Renal pelvis (tissue), 1 donor: ENCODE measurements at regions not wholly inside any gene's neighbourhood (a gene's known extent, or its start where the extent isn't known, plus 50 kb on each side); places are given as distances from the start of the nearest gene placed in this dataset.
"Not testable (repeated sequence)": the region's sequence is repeated elsewhere in the genome, so short reads cannot be mapped to it uniquely, and the experiment has no call there.

Experiments
- DNase-seq: peaks from one replicate; pipeline ENCODE4 v3.0.0-alpha.2; 2013

- DNase-seq, result no peak
Observed at GRCh38 chr6:6812427-6812826, 223.9 kb downstream of the LY86 start.

- DNase-seq, result no peak
Observed at GRCh38 chr6:6815732-6816131, 227.2 kb downstream of the LY86 start.

DNA sequence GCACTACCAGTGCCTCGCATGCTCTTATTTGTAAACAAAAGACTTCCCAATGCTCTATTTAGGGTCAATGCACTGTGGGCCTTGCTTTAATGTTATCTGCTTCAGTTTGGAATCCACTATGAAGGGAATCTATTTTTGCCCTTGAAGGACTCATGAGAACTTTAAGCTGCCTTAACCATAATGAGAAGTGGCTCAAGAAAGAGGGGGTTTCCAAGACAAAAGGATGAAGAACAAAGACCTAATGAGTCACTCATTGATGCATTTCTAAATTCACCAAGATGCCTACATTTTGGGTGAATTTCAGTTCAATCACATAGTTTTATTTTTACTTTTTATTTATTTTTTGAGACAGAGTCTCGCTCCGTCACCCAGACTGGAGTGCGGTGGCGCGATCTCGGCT lies 228.2 kb downstream of the LY86 start:
- no peak for DNase-seq

DNA sequence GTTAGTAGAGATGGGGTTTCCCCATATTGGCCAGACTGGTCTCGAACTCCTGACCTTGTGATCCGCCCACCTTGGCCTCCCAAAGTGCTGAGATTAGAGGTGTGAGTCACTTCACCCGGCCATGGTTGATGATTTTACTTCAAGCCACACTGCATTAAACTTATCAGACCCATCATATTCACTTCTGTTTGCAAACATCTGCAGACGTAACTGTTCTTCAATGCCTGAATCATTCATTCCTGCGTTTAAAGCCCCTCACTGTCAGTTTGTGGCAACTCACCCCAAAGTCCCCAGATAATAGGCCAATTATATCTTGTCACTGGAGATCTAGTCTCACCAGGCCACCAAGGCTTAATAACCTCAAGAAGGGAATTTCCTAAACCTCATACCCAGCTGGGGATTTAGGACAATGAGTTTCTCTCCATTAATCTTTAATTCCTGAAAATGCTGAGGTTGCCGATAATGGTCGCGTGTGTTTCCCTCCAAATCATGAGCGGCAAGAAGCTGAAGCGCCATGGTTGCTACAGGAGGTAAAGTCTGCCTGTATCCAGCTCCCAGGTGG lies 229.6 kb downstream of the LY86 start:
- DNase-seq, result no peak

DNA sequence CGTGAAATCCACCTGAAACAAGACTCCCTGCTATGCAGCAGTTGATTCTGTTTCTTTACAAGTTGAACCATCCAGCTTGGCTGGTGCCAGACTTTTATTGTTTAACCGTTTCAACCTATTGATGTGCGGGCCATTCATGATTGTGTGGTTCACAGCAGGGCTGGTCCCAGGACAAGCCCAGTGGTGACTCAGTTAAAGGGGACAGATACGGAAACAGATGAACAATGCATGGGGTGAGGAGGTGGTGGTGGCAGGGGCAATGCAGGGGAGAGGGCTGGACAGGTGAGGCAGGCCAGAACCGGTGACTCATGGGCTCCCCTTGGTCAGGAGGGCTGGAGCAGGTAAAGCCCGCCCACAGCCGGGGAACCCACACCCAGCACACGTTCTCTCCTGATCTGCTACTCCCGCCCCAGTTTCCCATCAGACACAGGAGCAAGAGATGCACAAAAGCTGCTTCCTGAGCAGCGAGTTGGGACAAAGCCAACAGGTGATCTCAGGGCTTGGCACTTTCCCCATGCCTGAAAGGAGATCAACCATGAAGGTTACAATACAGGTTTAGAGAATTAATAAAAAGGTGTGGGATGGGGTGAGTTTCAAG lies 232.2 kb downstream of the LY86 start:
- DNase-seq, result peak; percentile 73

DNA sequence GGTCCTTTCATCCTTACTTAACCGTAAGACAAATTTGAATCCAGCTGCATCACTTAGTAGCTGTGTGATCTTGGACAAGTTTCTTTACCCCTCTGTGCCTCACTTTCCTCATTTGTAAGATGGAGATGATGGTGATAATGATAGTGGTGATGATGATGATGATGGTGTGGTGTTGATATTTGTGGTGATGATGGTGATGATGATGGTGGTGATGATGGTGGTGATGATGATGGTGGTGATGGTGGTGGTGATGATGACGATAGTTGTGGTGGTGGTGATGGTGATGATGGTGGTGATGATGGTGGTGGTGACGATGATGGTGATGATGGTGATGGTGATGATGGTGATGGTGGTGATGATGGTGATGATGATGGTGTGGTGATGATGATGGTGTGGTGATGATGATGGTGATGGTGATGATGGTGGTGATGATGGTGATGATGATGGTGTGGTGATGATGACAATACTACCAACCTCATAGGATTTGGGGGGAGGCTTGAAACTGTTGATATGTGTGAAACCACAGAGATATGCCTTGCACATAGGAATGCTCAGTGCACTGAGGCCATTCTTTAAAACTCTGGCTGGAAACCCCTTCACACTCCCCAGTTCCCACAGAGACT lies 233.2 kb downstream of the LY86 start:
- DNase-seq, result no peak

- DNase-seq, result no peak
Observed at GRCh38 chr6:6823030-6823429, 234.5 kb downstream of the LY86 start.

- DNase-seq, result no peak
Observed at GRCh38 chr6:6823568-6824224, 235.2 kb downstream of the LY86 start.

GRCh38 chr6:6824381-6824780 lies 235.9 kb downstream of the LY86 start:
- no peak for DNase-seq

GRCh38 chr6:6825193-6825784 lies 236.8 kb downstream of the LY86 start:
- DNase-seq, result no peak

DNA sequence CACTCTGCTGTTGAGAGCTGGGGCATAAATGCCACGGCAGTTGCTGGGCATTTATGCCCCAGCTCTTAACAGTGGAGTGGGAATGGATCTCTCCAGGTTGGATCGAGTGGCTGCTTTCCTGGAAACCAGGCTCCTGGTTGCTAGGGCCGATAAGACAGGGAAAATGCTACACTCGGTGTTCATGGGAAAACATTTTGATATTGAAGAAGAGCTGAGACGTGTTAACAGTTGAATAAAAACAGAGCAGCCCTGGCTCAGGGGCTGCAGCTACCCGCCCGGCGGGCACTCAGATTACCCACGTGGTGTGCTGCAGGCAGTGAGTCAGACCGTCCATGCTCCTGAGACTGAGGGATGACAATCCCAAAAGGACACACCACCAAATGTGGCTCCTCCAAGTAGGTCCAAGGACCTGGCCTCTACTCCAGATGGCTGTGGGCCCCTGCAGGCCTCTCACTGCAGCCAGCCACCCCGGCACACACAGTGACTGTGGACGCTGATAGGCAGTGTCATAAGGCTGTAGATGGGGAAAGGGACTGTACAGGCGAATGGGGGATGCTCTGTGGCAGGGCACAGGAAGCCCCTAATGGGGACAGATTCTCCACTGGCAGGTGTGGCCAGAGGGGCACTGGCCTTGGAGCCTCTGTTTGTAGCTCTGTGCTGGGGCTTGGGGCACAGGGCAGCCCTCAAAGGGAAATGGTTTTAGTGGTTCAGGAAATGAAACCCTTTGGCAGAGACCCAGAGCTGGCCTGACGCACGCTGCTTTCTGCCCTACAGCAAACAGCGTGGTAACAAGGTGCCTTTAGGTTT lies 237.8 kb downstream of the LY86 start:
- no peak for DNase-seq

DNA sequence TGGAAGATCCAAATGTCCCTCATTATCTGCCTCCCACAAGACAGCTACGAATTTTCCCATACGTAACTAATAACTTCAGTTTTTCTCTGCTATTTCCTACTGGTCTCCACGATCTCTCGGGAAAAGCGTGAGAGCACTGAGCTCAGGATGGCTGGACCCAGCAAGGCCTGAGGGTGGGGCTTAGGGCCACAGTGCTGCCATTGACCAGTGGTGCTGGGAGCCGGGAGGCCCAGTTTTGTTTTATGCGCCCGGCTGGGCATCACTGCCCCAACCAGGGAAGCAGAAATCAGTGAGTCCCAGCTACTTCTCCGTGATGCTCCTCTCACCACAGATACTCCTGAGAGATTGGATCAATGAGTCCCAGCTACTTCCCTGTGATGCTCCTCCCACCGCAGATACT lies 238.4 kb downstream of the LY86 start:
- no peak for DNase-seq

- no peak for DNase-seq
Observed at GRCh38 chr6:6829872-6830685, 241.6 kb downstream of the LY86 start.

GRCh38 chr6:6830686-6831063 lies 242.2 kb downstream of the LY86 start:
- not testable (repeated sequence) for DNase-seq

- DNase-seq, result no peak
Observed at GRCh38 chr6:6832439-6832838, 243.9 kb downstream of the LY86 start.

DNA sequence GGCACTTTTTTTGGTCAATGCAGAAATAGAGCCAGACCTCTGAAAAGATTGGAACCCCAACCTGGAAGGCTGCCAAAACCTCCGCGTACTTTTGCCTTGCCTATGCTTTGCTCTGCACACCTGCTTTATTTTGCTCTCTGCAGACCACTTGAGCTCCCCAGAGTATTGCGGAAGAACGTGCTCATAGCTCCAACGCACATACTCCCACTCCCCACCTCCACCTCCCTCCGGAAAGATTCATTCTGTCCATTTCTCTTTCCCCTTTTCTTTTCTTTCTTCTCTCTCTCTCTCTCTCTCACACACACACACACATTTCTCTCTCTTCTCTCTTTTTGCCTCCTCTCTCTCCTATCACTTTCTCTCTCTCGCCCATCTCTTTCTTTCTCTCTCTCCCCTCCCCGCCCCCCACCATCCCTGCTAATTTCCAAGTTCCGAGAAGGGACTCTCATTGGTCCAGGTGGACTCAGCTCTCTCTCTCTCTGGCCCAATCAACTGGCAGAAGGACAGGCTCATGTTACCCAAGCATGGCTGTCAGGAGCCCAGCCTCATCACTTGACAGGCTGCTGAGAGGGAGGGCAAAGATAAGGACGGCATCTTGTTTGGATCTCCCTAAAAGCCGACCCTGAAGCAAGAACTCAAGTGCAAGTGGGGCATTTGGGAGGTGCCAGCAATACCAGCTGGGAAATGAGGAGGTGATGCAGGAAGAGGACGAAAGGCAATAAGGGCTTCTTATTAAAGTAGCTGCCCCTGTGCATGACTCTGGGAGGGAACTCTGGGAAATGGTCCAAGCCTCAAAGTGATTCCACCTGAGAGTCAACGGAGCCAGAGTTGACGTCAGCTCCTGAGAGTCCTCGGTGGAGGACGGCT lies 246.1 kb downstream of the LY86 start:
- no peak for DNase-seq

- DNase-seq, result no peak
Observed at GRCh38 chr6:6835223-6835503, 246.6 kb downstream of the LY86 start.

- no peak for DNase-seq
Observed at GRCh38 chr6:6836609-6837406, 248.3 kb downstream of the LY86 start.

DNA sequence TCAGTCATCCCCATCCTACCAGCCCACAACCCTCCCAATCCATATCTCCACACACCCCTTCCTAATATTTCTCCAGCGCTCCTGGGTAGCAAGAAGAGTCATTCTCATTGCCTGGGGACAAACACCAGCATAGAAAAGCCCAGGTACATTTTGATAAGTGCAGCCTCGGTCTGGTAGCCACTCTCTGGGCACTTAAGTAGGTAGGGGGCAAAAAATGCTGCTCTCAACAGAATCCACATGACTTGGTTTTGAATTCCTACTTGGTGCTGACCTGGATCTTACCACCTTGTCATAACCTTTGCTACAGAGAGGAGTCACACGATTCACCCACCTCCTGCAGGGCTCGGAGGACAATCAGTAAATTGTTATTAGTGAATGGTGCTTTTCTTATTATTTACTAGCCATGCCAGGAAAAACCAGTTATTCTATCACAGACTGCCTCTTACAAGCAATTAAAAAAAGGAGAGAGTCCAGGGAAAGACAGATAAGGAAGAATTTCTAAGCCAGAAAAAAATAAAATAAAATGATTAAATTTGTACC lies 249.1 kb downstream of the LY86 start:
- DNase-seq, result no peak
